ENCODE measurements at regions not wholly inside any gene's neighbourhood (a gene's known extent, or its start where the extent isn't known, plus 50 kb on each side); places are given as distances from the start of the nearest gene placed in this dataset.

DNA sequence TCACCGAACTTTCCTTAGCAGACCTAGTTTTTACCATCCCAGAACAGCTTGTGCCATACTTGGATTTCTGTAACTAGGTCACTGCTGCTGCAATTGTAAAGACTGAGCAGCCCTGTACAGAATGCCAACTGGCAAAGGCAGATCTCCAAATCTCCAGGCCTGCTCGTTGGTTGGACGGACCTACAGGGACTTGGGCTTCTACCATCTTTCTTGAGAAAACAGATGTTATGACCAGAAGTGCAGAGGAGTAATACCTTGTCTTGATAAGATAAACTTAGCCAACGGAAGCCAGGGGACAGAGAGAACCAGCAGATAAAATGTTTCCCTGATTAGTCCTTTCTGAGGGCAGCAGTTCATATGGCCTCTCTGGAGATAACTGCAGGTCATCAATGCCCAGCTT, 304.1 kb downstream of the RFPL4B start:
- Histone ChIP-seq H3K4me1 (no peaks in the 10 kb centered on the region), H3K27ac (no peak overlapping the region), H3K4me3 (no peak overlapping the region), H3K4me2 (no peak overlapping the region), H3K9me3 (no peaks in the 10 kb centered on the region)
- ChIA-PET CTCF (no interaction called here), POLR2A (no interaction called here)
- no peak for TF ChIP-seq CHD2 (IDR thresholded peaks at IDR 0.05; ENCODE audit: low read length, partially characterized antibody)
- TF ChIP-seq RFX5 (IDR thresholded peaks at IDR 0.05) = no peak
- no peak for TF ChIP-seq FOXS1 (CRISPR knock-in tag; IDR thresholded peaks at IDR 0.05)
- TF ChIP-seq, protein P1, sequence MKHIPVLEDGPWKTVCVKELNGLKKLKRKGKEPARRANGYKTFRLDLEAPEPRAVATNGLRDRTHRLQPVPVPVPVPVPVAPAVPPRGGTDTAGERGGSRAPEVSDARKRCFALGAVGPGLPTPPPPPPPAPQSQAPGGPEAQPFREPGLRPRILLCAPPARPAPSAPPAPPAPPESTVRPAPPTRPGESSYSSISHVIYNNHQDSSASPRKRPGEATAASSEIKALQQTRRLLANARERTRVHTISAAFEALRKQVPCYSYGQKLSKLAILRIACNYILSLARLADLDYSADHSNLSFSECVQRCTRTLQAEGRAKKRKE (CRISPR knock-in tag; IDR thresholded peaks at IDR 0.05; ENCODE audit: low read depth) = no peak
- no peak for TF ChIP-seq ESRRA (IDR thresholded peaks at IDR 0.05; ENCODE audit: borderline replicate concordance, low read length)
- no peak for TF ChIP-seq EP300 (IDR thresholded peaks at IDR 0.05)
- no peak for TF ChIP-seq ZC3H11A (IDR thresholded peaks at IDR 0.05)
- no peak for TF ChIP-seq HEYL (CRISPR knock-in tag; IDR thresholded peaks at IDR 0.05)
- no peak for TF ChIP-seq CBX2 (IDR thresholded peaks at IDR 0.05; ENCODE audit: borderline replicate concordance, low read depth)
- TF ChIP-seq ZNF302 (CRISPR knock-in tag; IDR thresholded peaks at IDR 0.05) = no peak
- TF ChIP-seq HDAC2 (IDR thresholded peaks at IDR 0.05) = no peak
- no peak for TF ChIP-seq NFE2L2 (conservative IDR thresholded peaks at IDR 0.05; ENCODE audit: low read length)
- TF ChIP-seq, protein P2, sequence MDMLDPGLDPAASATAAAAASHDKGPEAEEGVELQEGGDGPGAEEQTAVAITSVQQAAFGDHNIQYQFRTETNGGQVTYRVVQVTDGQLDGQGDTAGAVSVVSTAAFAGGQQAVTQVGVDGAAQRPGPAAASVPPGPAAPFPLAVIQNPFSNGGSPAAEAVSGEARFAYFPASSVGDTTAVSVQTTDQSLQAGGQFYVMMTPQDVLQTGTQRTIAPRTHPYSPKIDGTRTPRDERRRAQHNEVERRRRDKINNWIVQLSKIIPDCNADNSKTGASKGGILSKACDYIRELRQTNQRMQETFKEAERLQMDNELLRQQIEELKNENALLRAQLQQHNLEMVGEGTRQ (IDR thresholded peaks at IDR 0.05) = no peak
- no peak for TF ChIP-seq POLR2A (IDR thresholded peaks at IDR 0.05; ENCODE audit: low read length)
- no peak for TF ChIP-seq EHMT2 (IDR thresholded peaks at IDR 0.05; ENCODE audit: low read depth)
- TF ChIP-seq, protein P3, sequence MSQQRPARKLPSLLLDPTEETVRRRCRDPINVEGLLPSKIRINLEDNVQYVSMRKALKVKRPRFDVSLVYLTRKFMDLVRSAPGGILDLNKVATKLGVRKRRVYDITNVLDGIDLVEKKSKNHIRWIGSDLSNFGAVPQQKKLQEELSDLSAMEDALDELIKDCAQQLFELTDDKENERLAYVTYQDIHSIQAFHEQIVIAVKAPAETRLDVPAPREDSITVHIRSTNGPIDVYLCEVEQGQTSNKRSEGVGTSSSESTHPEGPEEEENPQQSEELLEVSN (IDR thresholded peaks at IDR 0.05; ENCODE audit: borderline replicate concordance, low read depth) = no peak
- no peak for TF ChIP-seq TFCP2L1 (CRISPR knock-in tag; IDR thresholded peaks at IDR 0.05)
- FAIRE-seq (no peak), ATAC-seq (no peak), DNase-seq (ENCODE audit: low read depth in 1 of 2, low spot score in 1 of 2) (no peak)
- WGBS (ENCODE audit: missing lambda C conversion rate) = 49% methylated on average over 4 of the region's 4 CpGs

DNA sequence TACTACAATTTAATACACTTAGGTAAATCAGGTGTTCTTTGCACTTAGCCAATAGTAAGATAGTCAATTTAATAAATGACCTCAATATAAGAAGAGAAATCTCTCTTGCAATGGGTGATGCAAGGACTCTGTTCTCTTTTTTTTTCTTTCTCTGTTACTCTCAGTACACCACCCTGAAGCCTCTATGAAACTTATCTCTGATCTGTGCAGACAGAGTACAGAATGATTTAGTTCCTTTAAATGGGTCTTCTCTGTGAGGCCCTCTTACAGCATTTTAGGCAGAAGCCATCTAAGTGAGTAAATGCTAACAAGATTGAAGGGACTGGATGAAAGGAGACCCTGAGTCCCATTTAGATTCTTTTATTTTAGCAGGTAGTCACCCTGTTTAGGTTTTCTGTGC, 312.8 kb downstream of the RFPL4B start:
- Histone ChIP-seq H3K9me3 (no peaks in the 10 kb centered on the region), H3K4me2 (no peak overlapping the region), H3K4me1 (no peaks in the 10 kb centered on the region), H3K27ac (no peak overlapping the region), H3K4me3 (no peak overlapping the region)
- DNase-seq (ENCODE audit: low read depth in 1 of 2, low spot score in 1 of 2) (no peak), ATAC-seq (no peak), FAIRE-seq (no peak)
- ChIA-PET POLR2A (no interaction called here), CTCF (interaction anchor here (0.7 kb wide), 1 partner anchor 926 kb away, joined by 5 read pairs; no protein-coding TSS in a partner anchor)
- TF ChIP-seq MAZ (IDR thresholded peaks at IDR 0.05; ENCODE audit: borderline replicate concordance, low read depth, low read length) = no peak
- TF ChIP-seq EP300 (IDR thresholded peaks at IDR 0.05) = no peak
- TF ChIP-seq CEBPB (IDR thresholded peaks at IDR 0.05) = no peak

DNA sequence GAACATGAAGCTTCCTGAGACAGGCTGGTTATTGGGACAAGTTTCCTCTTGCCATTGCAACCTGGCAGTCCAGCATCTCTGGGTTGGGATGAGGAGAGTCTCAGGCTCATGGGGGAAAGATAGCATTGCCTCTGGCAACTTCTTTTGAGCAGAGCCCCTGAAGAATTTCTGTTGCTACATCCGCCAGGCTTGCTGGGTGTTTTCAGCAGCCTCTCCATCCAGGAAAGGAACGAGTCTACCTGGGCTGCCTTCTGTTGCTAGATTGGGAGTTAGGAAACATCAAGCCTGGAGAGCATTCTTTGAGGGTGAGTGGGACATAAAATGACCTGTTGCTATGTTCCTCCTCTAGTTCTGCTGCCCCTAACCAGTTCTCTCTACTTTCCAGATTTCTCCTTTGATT, 313.5 kb downstream of the RFPL4B start:
- no peaks in the 10 kb centered on the region for H3K9me3 ChIP-seq
- no peak overlapping the region for H3K4me3 ChIP-seq
- H3K27ac ChIP-seq = no peak overlapping the region
- 40% methylated on average over 2 of the region's 2 CpGs for WGBS (ENCODE audit: missing lambda C conversion rate)
- POLR2A ChIA-PET = no interaction called here
- FAIRE-seq (no peak), ATAC-seq (no peak), DNase-seq (ENCODE audit: low read depth in 1 of 2, low spot score in 1 of 2) (no peak)
- CTCF ChIA-PET = no interaction called here
- no peak for TF ChIP-seq RNF2 (IDR thresholded peaks at IDR 0.05; ENCODE audit: borderline replicate concordance, low read depth)
- no peak for TF ChIP-seq MAZ (IDR thresholded peaks at IDR 0.05; ENCODE audit: borderline replicate concordance, low read depth, low read length)
- no peak for TF ChIP-seq TFCP2L1 (CRISPR knock-in tag; IDR thresholded peaks at IDR 0.05)
- TF ChIP-seq CHD2 (IDR thresholded peaks at IDR 0.05; ENCODE audit: low read length, partially characterized antibody) = no peak
- TF ChIP-seq, protein P4, sequence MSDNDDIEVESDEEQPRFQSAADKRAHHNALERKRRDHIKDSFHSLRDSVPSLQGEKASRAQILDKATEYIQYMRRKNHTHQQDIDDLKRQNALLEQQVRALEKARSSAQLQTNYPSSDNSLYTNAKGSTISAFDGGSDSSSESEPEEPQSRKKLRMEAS (IDR thresholded peaks at IDR 0.05) = no peak
- TF ChIP-seq KDM5A (IDR thresholded peaks at IDR 0.05) = no peak
- no peak for TF ChIP-seq MYC (IDR thresholded peaks at IDR 0.05; ENCODE audit: borderline replicate concordance, low read length)
- TF ChIP-seq CHD4 (IDR thresholded peaks at IDR 0.05; ENCODE audit: borderline replicate concordance) = no peak
- TF ChIP-seq ZC3H11A (IDR thresholded peaks at IDR 0.05) = no peak
- TF ChIP-seq, protein P1 (CRISPR knock-in tag; IDR thresholded peaks at IDR 0.05; ENCODE audit: low read depth) = no peak
- no peak for TF ChIP-seq MAFK (IDR thresholded peaks at IDR 0.05; ENCODE audit: partially characterized antibody)
- no peak for TF ChIP-seq ESRRA (IDR thresholded peaks at IDR 0.05; ENCODE audit: borderline replicate concordance, low read length)
- TF ChIP-seq, protein P2 (IDR thresholded peaks at IDR 0.05) = no peak
- TF ChIP-seq, protein P5, sequence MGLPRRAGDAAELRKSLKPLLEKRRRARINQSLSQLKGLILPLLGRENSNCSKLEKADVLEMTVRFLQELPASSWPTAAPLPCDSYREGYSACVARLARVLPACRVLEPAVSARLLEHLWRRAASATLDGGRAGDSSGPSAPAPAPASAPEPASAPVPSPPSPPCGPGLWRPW (IDR thresholded peaks at IDR 0.05) = no peak
- no peak for TF ChIP-seq GATA3 (IDR thresholded peaks at IDR 0.05; ENCODE audit: borderline replicate concordance)
- TF ChIP-seq JUN (IDR thresholded peaks at IDR 0.05) = no peak
- TF ChIP-seq EHMT2 (IDR thresholded peaks at IDR 0.05; ENCODE audit: low read depth) = no peak
- no peak for TF ChIP-seq EHF (CRISPR knock-in tag; IDR thresholded peaks at IDR 0.05)
- no peak for TF ChIP-seq NPAS2 (CRISPR knock-in tag; IDR thresholded peaks at IDR 0.05; ENCODE audit: borderline replicate concordance)
- TF ChIP-seq ZSCAN20 (CRISPR knock-in tag; IDR thresholded peaks at IDR 0.05) = no peak
- H3K4me1 ChIP-seq = no peaks in the 10 kb centered on the region
- no peak overlapping the region for H3K4me2 ChIP-seq

Measured in A549 (cell line).